DND-41 (cell line): ENCODE measurements at regions not wholly inside any gene's neighbourhood (a gene's known extent, or its start where the extent isn't known, plus 50 kb on each side); places are given as distances from the start of the nearest gene placed in this dataset.
"Not testable (repeated sequence)": the region's sequence is repeated elsewhere in the genome, so short reads cannot be mapped to it uniquely, and the experiment has no call there.

Source experiments
- ATAC-seq: fragments of 200-7000 bp; cut with Tn5 transposase; 3 replicates; pipeline ENCODE4 v1.9.1; 2021; ENCODE audit warnings: low read depth; ENCODE audit not compliant: insufficient read depth
- DNase-seq: peaks from one replicate; pipeline ENCODE4 v3.0.0-alpha.2; 2020
- H2AFZ ChIP-seq: 2 replicates; pipeline ENCODE4 v1.6.0; 2012; ENCODE audit warnings: low read depth, low read length
- H3K27ac ChIP-seq: 2 replicates; pipeline ENCODE4 v1.5.1; 2012; ENCODE audit warnings: low read length, inconsistent platforms
- H3K27me3 ChIP-seq: fragments of 200-600 bp; sonication (generic); 2 replicates; pipeline ENCODE4 v1.6.0; 2012; ENCODE audit warnings: low read length, mild to moderate bottlenecking, inconsistent platforms; ENCODE audit not compliant: insufficient read depth, poor library complexity
- H3K36me3 ChIP-seq: 2 replicates; pipeline ENCODE4 v1.5.1; 2012; ENCODE audit warnings: low read length, inconsistent platforms; ENCODE audit not compliant: insufficient read depth
- H3K4me1 ChIP-seq: 2 replicates; pipeline ENCODE4 v1.5.1; 2012; ENCODE audit warnings: mild to moderate bottlenecking, low read length; ENCODE audit not compliant: insufficient read depth
- H3K4me2 ChIP-seq: 2 replicates; pipeline ENCODE4 v1.6.0; 2012; ENCODE audit warnings: mild to moderate bottlenecking, moderate library complexity, low read length, inconsistent platforms; ENCODE audit not compliant: insufficient read depth
- H3K4me3 ChIP-seq, 2 experiments: fragments of 200-600 bp in 1 of 2; shearing (Covaris generic) in 1 of 2; 2 replicates each; pipeline ENCODE4 v1.5.1; 2012 to 2016; ENCODE audit warnings: inconsistent platforms in 2 of 2, low read length in 2 of 2, mild to moderate bottlenecking in 2 of 2, low read depth in 1 of 2, moderate library complexity in 1 of 2
- H3K79me2 ChIP-seq: 2 replicates; pipeline ENCODE4 v1.6.0; 2012; ENCODE audit warnings: low read length, inconsistent platforms; ENCODE audit not compliant: insufficient read depth
- H3K9ac ChIP-seq: 2 replicates; pipeline ENCODE4 v1.6.0; 2012; ENCODE audit warnings: low read depth, mild to moderate bottlenecking, inconsistent platforms, low read length, moderate library complexity
- H3K9me3 ChIP-seq: 2 replicates; pipeline ENCODE4 v1.5.1; 2012; ENCODE audit warnings: low read length, moderate library complexity, mild to moderate bottlenecking, inconsistent platforms; ENCODE audit not compliant: insufficient read depth, severe bottlenecking
- H4K20me1 ChIP-seq: 2 replicates; pipeline ENCODE4 v1.6.0; 2012; ENCODE audit warnings: low read length; ENCODE audit not compliant: insufficient read depth
- CTCF ChIP-seq: IDR thresholded peaks from 2 replicates; pipeline ENCODE4 v1.5.1; 2012; ENCODE audit warnings: borderline replicate concordance, low read length, moderate library complexity, mild to moderate bottlenecking; ENCODE audit not compliant: poor library complexity, severe bottlenecking; ENCODE audit errors: extremely low read depth
- EZH2 ChIP-seq: IDR thresholded peaks from 3 replicates; pipeline ENCODE4 v1.6.1; 2012; ENCODE audit warnings: borderline replicate concordance, low read depth, mild to moderate bottlenecking, moderate library complexity, low read length, inconsistent platforms; ENCODE audit not compliant: severe bottlenecking

- DNase-seq (no peak), ATAC-seq (no peak)
- Histone ChIP-seq H3K79me2 (no peaks in the 10 kb centered on the region), H4K20me1 (no peaks in the 10 kb centered on the region), H3K9me3 (no peaks in the 10 kb centered on the region), H3K4me1 (peaks cover 5% of the 10 kb centered on the region), H2AFZ (no peak overlapping the region), H3K4me3 (no peak overlapping the region), H3K27ac (no peak overlapping the region), H3K9ac (no peak overlapping the region), H3K27me3 (no peaks in the 10 kb centered on the region), H3K4me2 (no peak overlapping the region), H3K36me3 (no peaks in the 10 kb centered on the region)
- no peak for TF ChIP-seq EZH2
- no peak for TF ChIP-seq CTCF
These were observed 266.0 kb upstream of the BTG1 start for GRCh38 chr12:92411687-92412086.

- ATAC-seq, result no peak
These were observed 262.6 kb upstream of the BTG1 start for GRCh38 chr12:92408072-92408900.

GRCh38 chr12:92406404-92407070, 260.9 kb upstream of the BTG1 start:
- not testable (repeated sequence) for H3K9me3 ChIP-seq, H3K4me3 ChIP-seq, H3K27ac ChIP-seq, DNase-seq, H3K79me2 ChIP-seq, H3K27me3 ChIP-seq, H2AFZ ChIP-seq, H3K36me3 ChIP-seq, ATAC-seq, H3K9ac ChIP-seq, H4K20me1 ChIP-seq, H3K4me2 ChIP-seq
- peaks cover 31% of the 10 kb centered on the region for H3K4me1 ChIP-seq

More at GRCh38 chr12:92408072-92408900, 262.6 kb upstream of the BTG1 start:
- no peak overlapping the region for H3K9ac ChIP-seq
- peak overlapping the region; percentile 6; the same call in 1 of the 2 replicates for H3K27ac ChIP-seq
- H2AFZ ChIP-seq, result no peak overlapping the region
- no peaks in the 10 kb centered on the region for H3K79me2 ChIP-seq
- peak; percentile 65 for TF ChIP-seq CTCF
- TF ChIP-seq EZH2, result no peak
- no peaks in the 10 kb centered on the region for H3K9me3 ChIP-seq
- H3K36me3 ChIP-seq, result no peaks in the 10 kb centered on the region
- peak; percentile 41 for DNase-seq
- H3K4me1 ChIP-seq, result peaks cover 23% of the 10 kb centered on the region
- no peak overlapping the region for H3K4me2 ChIP-seq
- H4K20me1 ChIP-seq, result no peaks in the 10 kb centered on the region
- H3K27me3 ChIP-seq, result no peaks in the 10 kb centered on the region
- no peak overlapping the region for H3K4me3 ChIP-seq

GRCh38 chr12:92405801-92406251, 260.2 kb upstream of the BTG1 start:
- not testable (repeated sequence) for H3K4me2 ChIP-seq, H3K27me3 ChIP-seq, H3K36me3 ChIP-seq, H3K4me3 ChIP-seq, H2AFZ ChIP-seq, H3K27ac ChIP-seq, H3K79me2 ChIP-seq, H3K9me3 ChIP-seq, H4K20me1 ChIP-seq, ATAC-seq, H3K9ac ChIP-seq
- DNase-seq, result peak; percentile 63
- peaks cover 30% of the 10 kb centered on the region for H3K4me1 ChIP-seq
